ENCODE measurements at regions not wholly inside any gene's neighbourhood (a gene's known extent, or its start where the extent isn't known, plus 50 kb on each side); places are given as distances from the start of the nearest gene placed in this dataset.

DNA sequence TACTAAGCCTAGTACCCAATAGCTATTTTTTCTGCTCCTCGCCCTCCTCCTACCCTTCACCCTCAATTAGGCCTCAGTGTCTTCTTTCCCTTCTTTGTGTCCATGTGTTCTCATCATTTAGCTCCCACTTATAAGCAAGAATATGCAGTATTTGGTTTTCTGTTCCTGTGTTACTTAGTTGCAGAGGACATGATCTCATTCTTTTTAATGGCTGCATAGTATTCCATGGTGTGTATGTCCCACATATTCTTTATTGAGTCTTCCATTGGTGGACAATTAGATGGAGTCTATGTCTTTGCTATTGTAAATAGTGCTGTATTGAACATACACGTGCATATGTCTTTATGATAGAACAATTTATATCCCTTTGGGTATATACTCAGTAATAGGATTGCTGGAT is 106.9 kb upstream of the NR5A2 start:
- no peak for TF ChIP-seq POLR2AphosphoS5 (IDR thresholded peaks at IDR 0.05; ENCODE audit: low read depth, low read length)
- no peak for TF ChIP-seq TAF1 (IDR thresholded peaks at IDR 0.05; ENCODE audit: borderline replicate concordance, insufficient read depth, low read length)
- TF ChIP-seq REST (IDR thresholded peaks at IDR 0.05; ENCODE audit: insufficient read depth in 1 of 2, low read depth in 2 of 2, low read length in 2 of 2) = no peak
- no peak for TF ChIP-seq SIN3A (IDR thresholded peaks at IDR 0.05; ENCODE audit: borderline replicate concordance, insufficient read depth, low read length)
- TF ChIP-seq FOXP2 (optimal IDR thresholded peaks at IDR 0.05; ENCODE audit: borderline replicate concordance, extremely low read depth, extremely low read length, insufficient read depth) = no peak

All from PFSK-1 (cell line).